Endothelial cell of umbilical vein (primary cell): ENCODE measurements at regions not wholly inside any gene's neighbourhood (a gene's known extent, or its start where the extent isn't known, plus 50 kb on each side); places are given as distances from the start of the nearest gene placed in this dataset.

Experiments used
- BruUV-seq: library from RNA; stranded (reverse); fragments of 400-500 nt; replicated peaks from 2 replicates; lab custom pipeline; 2021; lab: Mats Ljungman, UMichigan
- CTCF ChIA-PET: fragments of 300-600, 350-600 bp; sonication (Branson Sonifier 250); formaldehyde crosslinking; loops from one replicate; lab custom pipeline; 2021; ENCODE audit warnings: antibody characterized with exemption, inconsistent platforms; lab: Charles Lee
- POLR2A ChIA-PET: fragments of 300-600, 350-600 bp; sonication (Branson Sonifier 250); formaldehyde crosslinking; loops from one replicate; lab custom pipeline; 2021; ENCODE audit warnings: antibody characterized with exemption, inconsistent platforms; lab: Charles Lee
- DNase-seq: peaks from one replicate; pipeline ENCODE4 v3.0.0-alpha.2; 2011; ENCODE audit warnings: low read depth, low spot score
- FAIRE-seq: peaks from 2 replicates; lab custom pipeline; 2011; peaks lifted over from hg19 to GRCh38; lab: Jason Lieb, UNC
- H2AFZ ChIP-seq: 2 replicates; pipeline ENCODE4 v1.6.0; 2012; ENCODE audit warnings: low read depth, low read length, control low read depth, inconsistent platforms
- H3K27ac ChIP-seq: 2 replicates; pipeline ENCODE4 v1.5.1; 2011; ENCODE audit warnings: low read depth, mild to moderate bottlenecking, control low read depth, low read length, moderate library complexity; ENCODE audit not compliant: insufficient read depth
- H3K27me3 ChIP-seq, 2 experiments: 2 replicates each; pipeline versions ENCODE4 v1.6.0 to v1.6.1; 2011; ENCODE audit warnings: low read length in 2 of 2, mixed read lengths in 1 of 2; ENCODE audit not compliant: control insufficient read depth in 2 of 2, insufficient read depth in 2 of 2
- H3K36me3 ChIP-seq, 2 experiments: 2 replicates in 1 of 2; 3 replicates in 1 of 2; pipeline ENCODE4 v1.5.1; 2011; ENCODE audit warnings: low read length in 2 of 2, mild to moderate bottlenecking in 1 of 2, moderate library complexity in 1 of 2; ENCODE audit not compliant: control insufficient read depth in 2 of 2, insufficient read depth in 2 of 2; ENCODE audit errors: extremely low read depth in 1 of 2
- H3K4me1 ChIP-seq: 3 replicates; pipeline ENCODE4 v1.5.1; 2011; ENCODE audit warnings: mild to moderate bottlenecking, low read length; ENCODE audit not compliant: control insufficient read depth, insufficient read depth; ENCODE audit errors: extremely low read depth
- H3K4me2 ChIP-seq: 2 replicates; pipeline ENCODE4 v1.6.1; 2011; ENCODE audit warnings: low read length, control low read depth, mixed read lengths; ENCODE audit not compliant: insufficient read depth
- H3K4me3 ChIP-seq, 3 experiments: fragments of 200-600 bp in 1 of 3; sonication (generic), shearing (Covaris generic) in 1 of 3; replicated peaks in 1 of 3; 2 replicates each; pipeline ENCODE4 v1.5.1; 2011 to 2016; ENCODE audit warnings: control low read depth in 3 of 3, low read length in 3 of 3, mild to moderate bottlenecking in 2 of 3, inconsistent platforms in 1 of 3, low read depth in 1 of 3, moderate library complexity in 1 of 3; ENCODE audit not compliant: insufficient read depth in 1 of 3
- H3K79me2 ChIP-seq: 2 replicates; pipeline ENCODE4 v1.6.0; 2012; ENCODE audit warnings: low read length, inconsistent platforms; ENCODE audit not compliant: control insufficient read depth, insufficient read depth
- H3K9ac ChIP-seq: replicated peaks from 2 replicates; pipeline ENCODE3; 2011; ENCODE audit warnings: low read length, control low read depth; ENCODE audit not compliant: insufficient read depth; ENCODE audit errors: extremely low read depth
- H3K9me1 ChIP-seq: replicated peaks from 3 replicates; pipeline ENCODE4 v1.6.0; 2011; ENCODE audit warnings: mild to moderate bottlenecking, low read length; ENCODE audit not compliant: control insufficient read depth, insufficient read depth; ENCODE audit errors: extremely low read depth
- H3K9me3 ChIP-seq: replicated peaks from 2 replicates; pipeline ENCODE4 v1.5.1; 2012; ENCODE audit warnings: low read length, inconsistent platforms; ENCODE audit not compliant: control insufficient read depth, insufficient read depth
- H4K20me1 ChIP-seq: replicated peaks from 2 replicates; pipeline ENCODE3; 2011; ENCODE audit warnings: mild to moderate bottlenecking, low read length; ENCODE audit not compliant: control insufficient read depth, insufficient read depth; ENCODE audit errors: extremely low read depth
- EZH2 ChIP-seq: IDR thresholded peaks from 2 replicates; pipeline ENCODE4 v1.6.1; 2012; ENCODE audit warnings: borderline replicate concordance, low read depth, mild to moderate bottlenecking, moderate library complexity, low read length, inconsistent platforms; ENCODE audit not compliant: severe bottlenecking
- FOS ChIP-seq: IDR thresholded peaks from 2 replicates; pipeline ENCODE4 v1.6.1; 2011; ENCODE audit warnings: mild to moderate bottlenecking, low read length, moderate library complexity, borderline replicate concordance; ENCODE audit not compliant: insufficient read depth
- GATA2 ChIP-seq: IDR thresholded peaks from 2 replicates; pipeline ENCODE4 v1.7.0; 2011; ENCODE audit warnings: low read depth, mild to moderate bottlenecking, moderate library complexity, mixed read lengths, low read length; ENCODE audit not compliant: insufficient read length, insufficient read depth
- JUN ChIP-seq: IDR thresholded peaks from 2 replicates; pipeline ENCODE4 v1.6.1; 2011; ENCODE audit warnings: borderline replicate concordance, low read depth; ENCODE audit not compliant: insufficient read length, insufficient read depth
- MYC ChIP-seq: IDR thresholded peaks from one replicate; pipeline ENCODE4 v1.6.1; 2011; ENCODE audit warnings: mild to moderate bottlenecking, low read depth, low read length
- POLR2A ChIP-seq: IDR thresholded peaks from 2 replicates; pipeline ENCODE4 v1.6.1; 2012; ENCODE audit warnings: low read depth, mild to moderate bottlenecking, control low read depth, low read length
- POLR2AphosphoS5 ChIP-seq: IDR thresholded peaks from 2 replicates; pipeline ENCODE4 v1.6.1; 2012; ENCODE audit warnings: low read depth, mild to moderate bottlenecking, control low read depth, low read length, moderate library complexity; ENCODE audit not compliant: insufficient read depth
- dilution Hi-C: fragments of 300-500 bp; cut with MboI; formaldehyde crosslinking; loops from one replicate; pipeline ENCODE4 v1.15.0; 2019; ENCODE audit warnings: low sequenced_read_pairs; ENCODE audit not compliant: extremely low pct_ligation_motif_present
- intact Hi-C: fragments of 100-400 bp; cut with micrococcal nuclease; formaldehyde crosslinking; loops from one replicate; pipeline ENCODE4 v1.10.0; 2022
- TF ChIP-seq, protein P1 (sequence below), 2 donors: IDR thresholded peaks; 1 replicate in 1 of 2; 2 replicates in 1 of 2; pipeline ENCODE4 v1.5.1; 2011; ENCODE audit warnings: low read length in 2 of 2, mild to moderate bottlenecking in 2 of 2, moderate library complexity in 2 of 2, control low read depth in 1 of 2, inconsistent platforms in 1 of 2, low read depth in 1 of 2; ENCODE audit not compliant: insufficient read depth in 1 of 2; ENCODE audit errors: extremely low read depth in 1 of 2
- TF ChIP-seq, protein P2 (sequence below): IDR thresholded peaks from 2 replicates; pipeline ENCODE4 v1.6.1; 2011; ENCODE audit not compliant: insufficient read depth, insufficient read length

DNA sequence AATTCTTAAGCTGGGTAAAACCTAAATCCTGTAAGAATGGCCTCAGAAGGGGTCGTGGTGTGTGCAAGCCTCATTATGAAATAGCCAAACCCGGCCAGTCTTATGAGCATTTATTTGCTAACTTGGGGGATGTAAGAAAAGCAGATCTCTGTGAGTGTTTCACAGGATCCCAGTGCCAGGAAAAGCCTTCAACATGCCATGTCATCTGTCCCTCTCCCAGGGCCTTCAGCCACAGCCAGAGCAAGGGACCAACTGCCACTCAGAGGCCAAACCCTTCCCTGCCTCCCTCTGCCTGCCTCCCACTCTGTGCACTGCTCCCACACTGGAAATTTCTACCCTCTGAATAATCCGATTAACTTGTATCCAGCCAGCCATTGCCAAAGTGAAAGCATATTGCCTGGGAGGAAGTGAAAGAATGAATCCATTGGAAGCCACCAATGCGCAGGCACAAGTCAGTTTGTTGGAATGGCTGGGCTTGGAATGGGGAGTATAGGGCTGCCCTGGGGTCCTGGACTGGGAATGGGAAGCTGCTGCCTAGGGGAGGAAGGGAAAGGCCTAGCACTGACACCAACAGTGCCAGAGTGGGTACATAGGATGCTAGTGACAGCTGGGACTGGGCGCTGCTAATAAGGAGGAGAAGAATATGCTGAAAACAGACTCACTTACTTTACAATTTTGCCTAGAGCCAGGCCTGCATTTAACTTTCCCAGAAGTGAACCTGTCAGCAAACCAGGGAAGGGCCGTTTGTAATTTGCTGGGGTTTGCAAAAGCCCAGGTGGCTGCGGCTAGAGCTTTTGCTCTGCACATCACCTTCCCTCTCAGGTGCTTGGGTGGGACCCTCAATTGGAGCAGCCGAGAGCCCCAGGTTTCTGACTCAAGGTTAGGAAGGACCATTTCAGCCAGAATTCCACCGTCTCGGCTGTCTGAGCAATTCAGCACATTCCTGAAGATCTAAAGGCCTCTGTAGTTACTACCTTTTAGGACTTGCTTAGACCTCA is 146.6 kb upstream of the NCK2 start:
- CTCF ChIA-PET: interaction anchor here (0.6 kb wide), 1 partner anchor 43 kb away, joined by 3 read pairs; no protein-coding TSS in a partner anchor
- dilution Hi-C loops: no loop called here
- BruUV-seq: no TSS peak

More for the DNA sequence above, 146.6 kb upstream of the NCK2 start:
- no peaks in the 10 kb centered on the region for H3K9me1 ChIP-seq
- H3K27me3 ChIP-seq: no peaks in the 10 kb centered on the region
- H4K20me1 ChIP-seq: no peaks in the 10 kb centered on the region
- no peaks in the 10 kb centered on the region for H3K4me1 ChIP-seq
- no peak overlapping the region for H3K4me2 ChIP-seq
- TF ChIP-seq POLR2AphosphoS5 (no peak), JUN (no peak), FOS (no peak), GATA2 (no peak), POLR2A (no peak), MYC (no peak), EZH2 (no peak)
- TF ChIP-seq, protein P1, sequence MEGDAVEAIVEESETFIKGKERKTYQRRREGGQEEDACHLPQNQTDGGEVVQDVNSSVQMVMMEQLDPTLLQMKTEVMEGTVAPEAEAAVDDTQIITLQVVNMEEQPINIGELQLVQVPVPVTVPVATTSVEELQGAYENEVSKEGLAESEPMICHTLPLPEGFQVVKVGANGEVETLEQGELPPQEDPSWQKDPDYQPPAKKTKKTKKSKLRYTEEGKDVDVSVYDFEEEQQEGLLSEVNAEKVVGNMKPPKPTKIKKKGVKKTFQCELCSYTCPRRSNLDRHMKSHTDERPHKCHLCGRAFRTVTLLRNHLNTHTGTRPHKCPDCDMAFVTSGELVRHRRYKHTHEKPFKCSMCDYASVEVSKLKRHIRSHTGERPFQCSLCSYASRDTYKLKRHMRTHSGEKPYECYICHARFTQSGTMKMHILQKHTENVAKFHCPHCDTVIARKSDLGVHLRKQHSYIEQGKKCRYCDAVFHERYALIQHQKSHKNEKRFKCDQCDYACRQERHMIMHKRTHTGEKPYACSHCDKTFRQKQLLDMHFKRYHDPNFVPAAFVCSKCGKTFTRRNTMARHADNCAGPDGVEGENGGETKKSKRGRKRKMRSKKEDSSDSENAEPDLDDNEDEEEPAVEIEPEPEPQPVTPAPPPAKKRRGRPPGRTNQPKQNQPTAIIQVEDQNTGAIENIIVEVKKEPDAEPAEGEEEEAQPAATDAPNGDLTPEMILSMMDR (IDR thresholded peaks at IDR 0.05; ENCODE audit: extremely low read depth in 1 of 2, insufficient read depth in 1 of 2, low read depth in 1 of 2, low read length in 2 of 2): no peak
- TF ChIP-seq, protein P2, sequence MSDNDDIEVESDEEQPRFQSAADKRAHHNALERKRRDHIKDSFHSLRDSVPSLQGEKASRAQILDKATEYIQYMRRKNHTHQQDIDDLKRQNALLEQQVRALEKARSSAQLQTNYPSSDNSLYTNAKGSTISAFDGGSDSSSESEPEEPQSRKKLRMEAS: no peak
- H3K36me3 ChIP-seq: no peaks in the 10 kb centered on the region
- no peaks in the 10 kb centered on the region for H3K79me2 ChIP-seq
- no peak overlapping the region for H3K27ac ChIP-seq
- POLR2A ChIA-PET: no interaction called here
- no peak for FAIRE-seq
- no peaks in the 10 kb centered on the region for H3K9me3 ChIP-seq
- no peak overlapping the region for H3K9ac ChIP-seq
- intact Hi-C loops: no loop called here
- no peak for DNase-seq
- no peak overlapping the region for H3K4me3 ChIP-seq
- H2AFZ ChIP-seq: no peak overlapping the region
